ENCODE measurements at regions not wholly inside any gene's neighbourhood (a gene's known extent, or its start where the extent isn't known, plus 50 kb on each side); places are given as distances from the start of the nearest gene placed in this dataset.
"Not testable (repeated sequence)": the region's sequence is repeated elsewhere in the genome, so short reads cannot be mapped to it uniquely, and the experiment has no call there.

DNA sequence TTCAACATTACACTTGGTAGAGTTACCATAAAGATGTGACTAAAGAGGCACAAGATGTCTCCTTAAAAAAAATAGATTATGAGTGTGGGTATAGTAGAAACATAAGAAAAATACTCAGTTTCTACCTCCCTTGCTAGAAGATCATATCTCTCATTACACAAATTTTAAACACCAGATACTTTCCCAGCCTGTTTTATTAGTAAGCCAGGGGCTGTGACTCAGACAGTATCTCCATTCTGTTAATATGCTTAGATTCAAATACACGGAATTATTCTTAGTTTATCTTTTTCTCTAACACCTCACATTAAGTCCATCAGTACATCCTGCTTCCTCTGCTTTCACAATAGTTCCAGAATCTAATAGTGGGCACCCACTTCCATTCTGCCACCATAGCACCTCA lies 561.8 kb upstream of the ADAMTS5 start:
- ChIA-PET POLR2A (no interaction called here), CTCF (no interaction called here)
- DNase-seq (ENCODE audit: extremely low spot score): no peak
- TF ChIP-seq TARDBP (IDR thresholded peaks at IDR 0.05) (no peak), FOXA1 (IDR thresholded peaks at IDR 0.05) (no peak), PKNOX1 (IDR thresholded peaks at IDR 0.05) (no peak), L3MBTL2 (conservative IDR thresholded peaks at IDR 0.05) (no peak), HDGF (IDR thresholded peaks at IDR 0.05; ENCODE audit: borderline replicate concordance) (no peak), LEF1 (IDR thresholded peaks at IDR 0.05; ENCODE audit: borderline replicate concordance) (no peak), FOXM1 (IDR thresholded peaks at IDR 0.05; ENCODE audit: borderline replicate concordance) (no peak)

GRCh38 chr21:27526451-27526850 lies 559.6 kb upstream of the ADAMTS5 start:
- CTCF ChIA-PET: no interaction called here

DNA sequence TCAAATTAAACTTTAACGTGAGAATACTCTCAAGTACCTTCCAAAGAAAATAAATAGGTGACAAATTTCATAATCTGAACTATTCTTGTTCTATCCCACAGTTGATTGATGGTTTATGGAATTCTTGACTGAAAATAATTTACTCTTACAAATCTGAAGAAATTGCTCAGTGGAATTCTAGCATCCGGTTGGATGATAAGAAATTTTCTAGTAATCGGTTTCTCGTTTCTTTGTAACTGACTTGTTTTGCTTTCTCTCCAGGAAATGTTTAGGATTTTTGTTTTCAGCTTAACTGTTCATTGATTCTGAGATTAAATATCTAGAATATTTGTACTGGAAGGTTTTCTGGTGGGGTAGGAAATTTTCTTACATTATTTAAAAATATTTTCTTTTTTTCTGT lies 558.9 kb upstream of the ADAMTS5 start:
- POLR2A ChIA-PET: no interaction called here
- DNase-seq (ENCODE audit: extremely low spot score): no peak
- CTCF ChIA-PET: no interaction called here
- TF ChIP-seq TARDBP (IDR thresholded peaks at IDR 0.05): no peak
- TF ChIP-seq HDGF (IDR thresholded peaks at IDR 0.05; ENCODE audit: borderline replicate concordance): no peak
- TF ChIP-seq SP1 (IDR thresholded peaks at IDR 0.05): no peak
- no peak for TF ChIP-seq ARNT (IDR thresholded peaks at IDR 0.05)
- no peak for TF ChIP-seq PKNOX1 (IDR thresholded peaks at IDR 0.05)
- TF ChIP-seq NFRKB (IDR thresholded peaks at IDR 0.05): no peak
- TF ChIP-seq SUZ12 (IDR thresholded peaks at IDR 0.05): no peak

More at GRCh38 chr21:27526451-27526850, 559.6 kb upstream of the ADAMTS5 start:
- POLR2A ChIA-PET: no interaction called here
- TF ChIP-seq HDGF (IDR thresholded peaks at IDR 0.05; ENCODE audit: borderline replicate concordance): no peak
- no peak for TF ChIP-seq BHLHE40 (IDR thresholded peaks at IDR 0.05; ENCODE audit: borderline replicate concordance)
- TF ChIP-seq ELF4 (IDR thresholded peaks at IDR 0.05): no peak
- no peak for TF ChIP-seq FOXK2 (IDR thresholded peaks at IDR 0.05)
- TF ChIP-seq ZNF384 (IDR thresholded peaks at IDR 0.05): no peak
- no peak for TF ChIP-seq L3MBTL2 (conservative IDR thresholded peaks at IDR 0.05)
- TF ChIP-seq TARDBP (IDR thresholded peaks at IDR 0.05): no peak
- TF ChIP-seq SUZ12 (IDR thresholded peaks at IDR 0.05): no peak
- TF ChIP-seq FOXA1 (IDR thresholded peaks at IDR 0.05): no peak
- no peak for TF ChIP-seq PKNOX1 (IDR thresholded peaks at IDR 0.05)
- TF ChIP-seq CTBP1 (IDR thresholded peaks at IDR 0.05; ENCODE audit: borderline replicate concordance): no peak
- TF ChIP-seq NFRKB (IDR thresholded peaks at IDR 0.05): no peak
- TF ChIP-seq FOXM1 (IDR thresholded peaks at IDR 0.05; ENCODE audit: borderline replicate concordance): no peak
- TF ChIP-seq ARNT (IDR thresholded peaks at IDR 0.05): no peak
- TF ChIP-seq LEF1 (IDR thresholded peaks at IDR 0.05; ENCODE audit: borderline replicate concordance): no peak
- TF ChIP-seq SP1 (IDR thresholded peaks at IDR 0.05): no peak
- DNase-seq (ENCODE audit: extremely low spot score): no peak

- no peak for DNase-seq (ENCODE audit: extremely low spot score)
- TF ChIP-seq L3MBTL2 (conservative IDR thresholded peaks at IDR 0.05): no peak
- no peak for TF ChIP-seq ELF4 (IDR thresholded peaks at IDR 0.05)
- TF ChIP-seq FOXA1 (IDR thresholded peaks at IDR 0.05): no peak
- no peak for TF ChIP-seq SUZ12 (IDR thresholded peaks at IDR 0.05)
- no peak for TF ChIP-seq HDGF (IDR thresholded peaks at IDR 0.05; ENCODE audit: borderline replicate concordance)
- no peak for TF ChIP-seq FOXM1 (IDR thresholded peaks at IDR 0.05; ENCODE audit: borderline replicate concordance)
- TF ChIP-seq ARNT (IDR thresholded peaks at IDR 0.05): no peak
- no peak for TF ChIP-seq FOXK2 (IDR thresholded peaks at IDR 0.05)
- ChIA-PET POLR2A (no interaction called here), CTCF (no interaction called here)
Observed at GRCh38 chr21:27519361-27519760, 552.5 kb upstream of the ADAMTS5 start.

DNA sequence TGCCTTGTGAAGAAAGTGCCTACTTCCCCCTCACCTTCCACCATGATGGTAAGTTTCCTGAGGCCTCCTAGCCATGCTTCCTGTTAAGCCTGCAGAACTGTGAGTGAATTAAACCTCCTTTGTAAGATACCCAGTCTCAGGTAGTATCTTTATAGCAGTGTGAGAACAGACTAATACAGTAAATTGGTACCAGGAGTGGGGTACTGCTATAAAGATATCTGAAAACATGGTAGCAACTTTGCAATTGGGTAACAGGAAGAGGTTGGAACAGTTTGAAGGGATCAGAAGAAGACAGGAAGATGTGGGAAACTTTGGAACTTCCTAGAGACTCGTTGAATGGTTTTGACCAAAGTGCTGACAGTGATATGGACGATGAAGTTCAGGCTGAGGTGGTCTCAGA lies 550.3 kb upstream of the ADAMTS5 start:
- CTCF ChIA-PET; POLR2A ChIA-PET; DNase-seq (ENCODE audit: extremely low spot score): not testable (repeated sequence)

GRCh38 chr21:27515676-27516075 lies 548.8 kb upstream of the ADAMTS5 start:
- no peak for DNase-seq (ENCODE audit: extremely low spot score)
- ChIA-PET POLR2A (no interaction called here), CTCF (no interaction called here)
- no peak for TF ChIP-seq SUZ12 (IDR thresholded peaks at IDR 0.05)
- no peak for TF ChIP-seq ELF4 (IDR thresholded peaks at IDR 0.05)
- TF ChIP-seq FOXA1 (IDR thresholded peaks at IDR 0.05): no peak
- no peak for TF ChIP-seq FOXM1 (IDR thresholded peaks at IDR 0.05; ENCODE audit: borderline replicate concordance)
- no peak for TF ChIP-seq TARDBP (IDR thresholded peaks at IDR 0.05)
- no peak for TF ChIP-seq HDGF (IDR thresholded peaks at IDR 0.05; ENCODE audit: borderline replicate concordance)
- no peak for TF ChIP-seq NFRKB (IDR thresholded peaks at IDR 0.05)
- no peak for TF ChIP-seq BHLHE40 (IDR thresholded peaks at IDR 0.05; ENCODE audit: borderline replicate concordance)
- TF ChIP-seq PKNOX1 (IDR thresholded peaks at IDR 0.05): no peak
- TF ChIP-seq ZNF384 (IDR thresholded peaks at IDR 0.05): no peak
- TF ChIP-seq SP1 (IDR thresholded peaks at IDR 0.05): no peak
- TF ChIP-seq ARNT (IDR thresholded peaks at IDR 0.05): no peak
- TF ChIP-seq CTBP1 (IDR thresholded peaks at IDR 0.05; ENCODE audit: borderline replicate concordance): no peak
- TF ChIP-seq LEF1 (IDR thresholded peaks at IDR 0.05; ENCODE audit: borderline replicate concordance): no peak
- no peak for TF ChIP-seq FOXK2 (IDR thresholded peaks at IDR 0.05)
- TF ChIP-seq L3MBTL2 (conservative IDR thresholded peaks at IDR 0.05): no peak

Measured in HEK293T (cell line).